DOHH2 (cell line): ENCODE measurements at regions not wholly inside any gene's neighbourhood (a gene's known extent, or its start where the extent isn't known, plus 50 kb on each side); places are given as distances from the start of the nearest gene placed in this dataset.

Source experiments
- EZH2phosphoT487 ChIP-seq: fragments of 200-600 bp; sonication (generic); IDR thresholded peaks from 2 replicates; pipeline ENCODE4 v1.6.1; 2017; ENCODE audit warnings: borderline replicate concordance, mild to moderate bottlenecking, antibody characterized with exemption, low read length, moderate library complexity, mixed read lengths
- TF ChIP-seq, protein P1 (sequence below): fragments of 200-600 bp; sonication (generic); IDR thresholded peaks from one replicate; pipeline ENCODE4 v1.5.1; 2014; ENCODE audit warnings: antibody characterized with exemption, mild to moderate bottlenecking, low read depth, low read length; ENCODE audit not compliant: poor library complexity, severe bottlenecking

DNA sequence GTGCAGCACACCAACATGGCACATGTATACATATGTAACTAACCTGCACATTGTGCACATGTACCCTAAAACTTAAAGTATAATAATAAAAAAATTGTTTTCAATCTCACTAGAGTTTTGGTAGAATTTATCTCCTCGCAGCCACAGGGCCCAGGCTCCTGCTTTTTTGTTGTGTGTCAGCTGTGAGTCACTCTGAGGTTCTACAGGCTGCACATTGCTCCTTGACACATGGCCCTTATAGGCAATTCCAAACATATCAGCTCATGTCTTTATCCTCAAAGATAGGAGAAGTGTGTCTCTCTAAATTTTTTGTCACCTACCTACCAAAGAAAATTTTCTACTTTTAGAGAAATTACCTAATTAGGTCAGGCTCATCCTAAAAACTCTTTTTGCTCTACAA is 252.1 kb upstream of the ADGRL3 start:
- TF ChIP-seq, protein P1, sequence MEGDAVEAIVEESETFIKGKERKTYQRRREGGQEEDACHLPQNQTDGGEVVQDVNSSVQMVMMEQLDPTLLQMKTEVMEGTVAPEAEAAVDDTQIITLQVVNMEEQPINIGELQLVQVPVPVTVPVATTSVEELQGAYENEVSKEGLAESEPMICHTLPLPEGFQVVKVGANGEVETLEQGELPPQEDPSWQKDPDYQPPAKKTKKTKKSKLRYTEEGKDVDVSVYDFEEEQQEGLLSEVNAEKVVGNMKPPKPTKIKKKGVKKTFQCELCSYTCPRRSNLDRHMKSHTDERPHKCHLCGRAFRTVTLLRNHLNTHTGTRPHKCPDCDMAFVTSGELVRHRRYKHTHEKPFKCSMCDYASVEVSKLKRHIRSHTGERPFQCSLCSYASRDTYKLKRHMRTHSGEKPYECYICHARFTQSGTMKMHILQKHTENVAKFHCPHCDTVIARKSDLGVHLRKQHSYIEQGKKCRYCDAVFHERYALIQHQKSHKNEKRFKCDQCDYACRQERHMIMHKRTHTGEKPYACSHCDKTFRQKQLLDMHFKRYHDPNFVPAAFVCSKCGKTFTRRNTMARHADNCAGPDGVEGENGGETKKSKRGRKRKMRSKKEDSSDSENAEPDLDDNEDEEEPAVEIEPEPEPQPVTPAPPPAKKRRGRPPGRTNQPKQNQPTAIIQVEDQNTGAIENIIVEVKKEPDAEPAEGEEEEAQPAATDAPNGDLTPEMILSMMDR = no peak
- TF ChIP-seq EZH2phosphoT487 = no peak
